ENCODE measurements at regions not wholly inside any gene's neighbourhood (a gene's known extent, or its start where the extent isn't known, plus 50 kb on each side); places are given as distances from the start of the nearest gene placed in this dataset.

DNA sequence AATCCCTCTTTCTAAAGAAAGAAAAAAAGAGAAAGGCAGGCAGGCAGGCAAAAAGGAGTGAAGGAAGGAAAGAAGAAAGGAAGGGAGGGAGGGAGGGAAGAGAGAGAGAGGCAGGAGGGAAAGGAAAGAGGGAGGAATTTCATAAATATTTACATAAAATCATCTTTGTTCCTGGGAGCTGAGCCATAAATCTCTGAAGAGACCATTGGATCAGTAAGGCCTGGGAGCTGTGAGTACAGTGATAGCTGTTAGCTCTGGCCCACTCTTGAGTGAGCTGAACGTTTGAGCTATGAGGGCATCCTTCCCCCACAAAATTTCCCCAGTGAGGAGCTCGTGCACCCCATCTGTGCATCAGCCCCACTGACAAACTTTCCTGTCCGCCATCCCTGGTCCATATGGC, 224.0 kb downstream of the SOD2 start:
- H3K27ac ChIP-seq, result no peak overlapping the region
- DNase-seq, result no peak
- no peak for TF ChIP-seq POLR2A (IDR thresholded peaks at IDR 0.05)
- TF ChIP-seq, protein P1, sequence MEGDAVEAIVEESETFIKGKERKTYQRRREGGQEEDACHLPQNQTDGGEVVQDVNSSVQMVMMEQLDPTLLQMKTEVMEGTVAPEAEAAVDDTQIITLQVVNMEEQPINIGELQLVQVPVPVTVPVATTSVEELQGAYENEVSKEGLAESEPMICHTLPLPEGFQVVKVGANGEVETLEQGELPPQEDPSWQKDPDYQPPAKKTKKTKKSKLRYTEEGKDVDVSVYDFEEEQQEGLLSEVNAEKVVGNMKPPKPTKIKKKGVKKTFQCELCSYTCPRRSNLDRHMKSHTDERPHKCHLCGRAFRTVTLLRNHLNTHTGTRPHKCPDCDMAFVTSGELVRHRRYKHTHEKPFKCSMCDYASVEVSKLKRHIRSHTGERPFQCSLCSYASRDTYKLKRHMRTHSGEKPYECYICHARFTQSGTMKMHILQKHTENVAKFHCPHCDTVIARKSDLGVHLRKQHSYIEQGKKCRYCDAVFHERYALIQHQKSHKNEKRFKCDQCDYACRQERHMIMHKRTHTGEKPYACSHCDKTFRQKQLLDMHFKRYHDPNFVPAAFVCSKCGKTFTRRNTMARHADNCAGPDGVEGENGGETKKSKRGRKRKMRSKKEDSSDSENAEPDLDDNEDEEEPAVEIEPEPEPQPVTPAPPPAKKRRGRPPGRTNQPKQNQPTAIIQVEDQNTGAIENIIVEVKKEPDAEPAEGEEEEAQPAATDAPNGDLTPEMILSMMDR (IDR thresholded peaks at IDR 0.05), result no peak
- H3K36me3 ChIP-seq, result no peaks in the 10 kb centered on the region
- H3K4me1 ChIP-seq, result no peaks in the 10 kb centered on the region
- no peaks in the 10 kb centered on the region for H3K27me3 ChIP-seq
- H3K9me3 ChIP-seq, result no peaks in the 10 kb centered on the region
- H3K4me3 ChIP-seq, result no peak overlapping the region

DNA sequence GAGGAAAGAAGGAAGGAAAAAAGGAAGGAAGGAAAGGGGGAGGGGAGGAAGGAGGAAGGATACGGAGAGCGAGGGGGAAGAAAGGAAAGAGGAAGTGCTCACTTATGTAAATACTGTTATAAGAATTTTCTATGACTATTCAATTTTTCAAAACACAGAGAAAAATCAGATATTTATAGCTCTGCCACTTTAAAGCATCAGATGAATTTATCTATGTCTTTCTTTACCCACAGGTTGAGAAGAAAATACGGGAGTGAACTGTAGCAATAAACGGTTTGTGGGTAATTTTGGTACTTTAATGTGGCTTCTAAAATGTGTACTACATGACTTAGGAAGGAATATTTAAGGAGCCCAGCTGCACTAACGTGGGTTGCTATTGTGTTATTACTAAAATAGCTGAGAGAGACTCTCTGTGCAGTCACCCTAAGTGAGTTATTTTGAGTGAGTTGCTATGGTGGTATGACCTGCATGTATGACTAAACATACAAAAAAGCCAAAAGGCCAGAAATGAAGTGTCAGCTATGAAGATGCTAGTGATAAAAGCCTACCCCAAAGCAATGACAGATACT, 225.5 kb downstream of the SOD2 start:
- no peaks in the 10 kb centered on the region for H3K36me3 ChIP-seq
- H3K4me1 ChIP-seq, result no peaks in the 10 kb centered on the region
- no peak overlapping the region for H3K4me3 ChIP-seq
- TF ChIP-seq, protein P1 (IDR thresholded peaks at IDR 0.05), result no peak
- no peak for TF ChIP-seq POLR2A (IDR thresholded peaks at IDR 0.05)
- H3K27ac ChIP-seq, result no peak overlapping the region
- H3K27me3 ChIP-seq, result no peaks in the 10 kb centered on the region
- no peak for DNase-seq
- no peaks in the 10 kb centered on the region for H3K9me3 ChIP-seq

DNA sequence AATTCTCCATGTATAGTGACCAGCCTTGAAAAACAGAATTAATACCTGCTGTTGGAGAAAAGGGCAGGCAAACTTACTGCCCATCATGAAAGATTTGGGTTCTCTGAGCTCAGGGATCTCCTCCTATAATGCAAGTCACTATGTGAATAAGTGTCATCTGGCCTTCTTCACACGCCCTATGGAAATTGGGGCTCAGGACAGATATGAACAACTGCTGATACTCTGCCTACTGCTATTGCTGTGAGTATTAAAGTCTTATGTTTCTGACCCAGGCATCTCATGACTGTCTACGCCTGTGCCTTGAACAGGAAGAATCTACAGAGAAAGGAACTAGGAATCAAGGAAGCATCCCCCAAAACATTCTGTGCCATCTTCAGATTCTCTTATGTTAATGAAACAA, 226.1 kb downstream of the SOD2 start:
- no peak for TF ChIP-seq POLR2A (IDR thresholded peaks at IDR 0.05)
- TF ChIP-seq, protein P1 (IDR thresholded peaks at IDR 0.05), result no peak
- no peaks in the 10 kb centered on the region for H3K27me3 ChIP-seq
- H3K27ac ChIP-seq, result no peak overlapping the region
- no peak for DNase-seq
- no peaks in the 10 kb centered on the region for H3K36me3 ChIP-seq
- no peaks in the 10 kb centered on the region for H3K9me3 ChIP-seq
- H3K4me3 ChIP-seq, result no peak overlapping the region
- H3K4me1 ChIP-seq, result no peaks in the 10 kb centered on the region

DNA sequence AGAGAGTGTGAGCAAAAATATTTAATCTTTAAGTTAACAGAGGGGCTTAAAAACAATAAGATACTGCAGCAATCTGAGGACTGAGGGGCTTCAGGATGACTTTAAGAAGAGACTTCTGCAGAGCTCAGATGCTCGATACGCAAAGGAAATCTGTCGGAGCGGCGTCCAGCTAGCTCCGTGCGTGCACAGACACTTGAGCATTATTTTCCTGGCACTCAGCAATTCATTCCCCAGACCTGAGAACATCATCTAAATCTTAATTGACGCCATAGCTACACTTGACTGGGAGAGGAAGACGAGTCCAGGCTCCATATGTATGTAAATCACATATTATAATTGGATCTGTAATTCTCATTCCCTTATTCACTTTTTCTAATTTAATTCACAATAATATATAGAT, 228.2 kb downstream of the SOD2 start:
- Histone ChIP-seq H3K4me1 (no peaks in the 10 kb centered on the region), H3K36me3 (no peaks in the 10 kb centered on the region), H3K27me3 (no peaks in the 10 kb centered on the region), H3K27ac (no peak overlapping the region), H3K9me3 (no peaks in the 10 kb centered on the region), H3K4me3 (no peak overlapping the region)
- TF ChIP-seq, protein P1 (IDR thresholded peaks at IDR 0.05), result no peak
- no peak for TF ChIP-seq POLR2A (IDR thresholded peaks at IDR 0.05)
- no peak for DNase-seq

DNA sequence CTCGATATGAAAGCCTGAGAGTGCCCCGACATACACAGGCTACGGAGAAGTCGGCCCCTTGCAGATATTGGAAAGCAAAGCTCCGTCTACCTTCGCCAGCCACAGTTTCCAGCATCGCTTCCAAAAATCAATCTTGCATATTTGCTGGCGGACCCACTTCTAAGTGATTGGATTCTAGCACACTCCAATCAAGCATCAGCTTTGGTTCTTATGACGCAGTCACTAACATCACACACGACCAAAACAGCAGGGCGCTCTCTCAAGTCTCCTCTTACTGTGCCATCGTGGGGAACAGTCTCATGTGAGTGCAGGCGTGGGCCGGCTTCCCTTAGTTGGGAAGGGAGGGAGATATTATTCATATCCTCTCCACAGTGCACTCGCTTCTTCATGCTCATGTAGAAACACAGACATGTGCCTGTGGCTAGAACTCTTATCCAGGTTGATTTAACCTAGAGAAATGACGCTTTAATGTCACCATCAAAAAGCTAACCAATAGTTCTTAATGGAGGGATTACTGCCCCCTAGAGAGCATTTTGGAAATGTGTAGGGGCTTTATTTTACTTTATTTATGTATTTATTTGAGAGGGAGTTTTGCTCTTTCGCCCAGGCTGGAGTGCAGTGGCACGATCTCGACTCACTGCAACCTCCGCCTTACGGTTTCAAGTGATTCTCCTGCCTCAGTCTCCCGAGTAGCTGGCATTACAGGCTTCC, 229.8 kb downstream of the SOD2 start:
- no peaks in the 10 kb centered on the region for H3K36me3 ChIP-seq
- H3K9me3 ChIP-seq, result no peaks in the 10 kb centered on the region
- no peaks in the 10 kb centered on the region for H3K4me1 ChIP-seq
- DNase-seq, result no peak
- no peak overlapping the region for H3K27ac ChIP-seq
- TF ChIP-seq POLR2A (IDR thresholded peaks at IDR 0.05), result no peak
- TF ChIP-seq, protein P1 (IDR thresholded peaks at IDR 0.05), result no peak
- H3K27me3 ChIP-seq, result no peaks in the 10 kb centered on the region
- no peak overlapping the region for H3K4me3 ChIP-seq
